Inferior parietal cortex (tissue), 1 donor: ENCODE measurements at regions not wholly inside any gene's neighbourhood (a gene's known extent, or its start where the extent isn't known, plus 50 kb on each side); places are given as distances from the start of the nearest gene placed in this dataset.

Source experiments
- DNase-seq: peaks from one replicate; pipeline ENCODE4 v3.0.0-alpha.2; 2016; ENCODE audit errors: extremely low spot score

GRCh38 chr3:124441766-124442165 is 288.5 kb upstream of the UMPS start:
- DNase-seq, result no peak

- no peak for DNase-seq
These were observed 287.8 kb upstream of the UMPS start for GRCh38 chr3:124442463-124442862.

- DNase-seq, result no peak
These were observed 286.8 kb upstream of the UMPS start for GRCh38 chr3:124443446-124443845.

- DNase-seq, result no peak
These were observed 286.2 kb upstream of the UMPS start for GRCh38 chr3:124444075-124444474.

- no peak for DNase-seq
These were observed 285.4 kb upstream of the UMPS start for GRCh38 chr3:124444896-124445295.

GRCh38 chr3:124447845-124448244 is 282.4 kb upstream of the UMPS start:
- DNase-seq, result no peak

- DNase-seq, result no peak
These were observed 281.3 kb upstream of the UMPS start for GRCh38 chr3:124448954-124449353.

GRCh38 chr3:124450366-124450765 is 279.9 kb upstream of the UMPS start:
- no peak for DNase-seq

GRCh38 chr3:124451630-124452317 is 278.5 kb upstream of the UMPS start:
- DNase-seq, result no peak

GRCh38 chr3:124453189-124453588 is 277.1 kb upstream of the UMPS start:
- DNase-seq, result no peak

- no peak for DNase-seq
These were observed 274.4 kb upstream of the UMPS start for GRCh38 chr3:124455891-124456290.

GRCh38 chr3:124456506-124456905 is 273.7 kb upstream of the UMPS start:
- no peak for DNase-seq

- no peak for DNase-seq
These were observed 270.6 kb upstream of the UMPS start for GRCh38 chr3:124459678-124460077.

GRCh38 chr3:124461126-124461525 is 269.1 kb upstream of the UMPS start:
- no peak for DNase-seq

- no peak for DNase-seq
These were observed 268.2 kb upstream of the UMPS start for GRCh38 chr3:124461838-124462632.

GRCh38 chr3:124463234-124463633 is 267.0 kb upstream of the UMPS start:
- no peak for DNase-seq

GRCh38 chr3:124467980-124468902 is 262.0 kb upstream of the UMPS start:
- DNase-seq, result peak; percentile 79

GRCh38 chr3:124469555-124469954 is 260.7 kb upstream of the UMPS start:
- no peak for DNase-seq

GRCh38 chr3:124478830-124479229 is 251.4 kb upstream of the UMPS start:
- DNase-seq, result no peak

- peak; percentile 28 for DNase-seq
These were observed 246.3 kb upstream of the UMPS start for GRCh38 chr3:124483915-124484470.

- no peak for DNase-seq
These were observed 243.9 kb upstream of the UMPS start for GRCh38 chr3:124486324-124486723.

GRCh38 chr3:124489506-124489905 is 240.7 kb upstream of the UMPS start:
- no peak for DNase-seq
